ENCODE measurements at regions not wholly inside any gene's neighbourhood (a gene's known extent, or its start where the extent isn't known, plus 50 kb on each side); places are given as distances from the start of the nearest gene placed in this dataset.
A peak's percentile ranks its signal among the peaks of the same experiment; 100 is the strongest.

- TF ChIP-seq ZNF121 (CRISPR knock-in tag; IDR thresholded peaks at IDR 0.05) (no peak), FOXK1 (CRISPR knock-in tag; IDR thresholded peaks at IDR 0.05) (no peak)
Measured at GRCh38 chr13:97640268-97640667, 206.3 kb downstream of the RAP2A start (continued).

GRCh38 chr13:97648171-97648880 is 214.4 kb downstream of the RAP2A start:
- DNase-seq (ENCODE audit: low spot score) (no peak), ATAC-seq (no peak)
- no peaks in the 10 kb centered on the region; the same call in 1 of the 2 replicates for H3K27me3 Mint-ChIP-seq (ENCODE audit: low read depth)
- ChIA-PET CTCF (no interaction called here), POLR2A (no interaction called here)
- H3K27ac Mint-ChIP-seq, result peak overlapping the region; percentile 75; the same call in 1 of the 2 replicates
- no peaks in the 10 kb centered on the region for H3K36me3 Mint-ChIP-seq
- no peak overlapping the region for H3K4me3 Mint-ChIP-seq
- peaks cover 14% of the 10 kb centered on the region for H3K9me3 Mint-ChIP-seq
- H3K4me1 Mint-ChIP-seq, result peaks cover 30% of the 10 kb centered on the region
- TF ChIP-seq ZBTB21 (CRISPR knock-in tag; IDR thresholded peaks at IDR 0.05; ENCODE audit: borderline replicate concordance) (no peak), PREB (CRISPR knock-in tag; IDR thresholded peaks at IDR 0.05; ENCODE audit: borderline replicate concordance) (no peak), MXD4 (CRISPR knock-in tag; IDR thresholded peaks at IDR 0.05; ENCODE audit: borderline replicate concordance) (no peak), ZNF281 (CRISPR knock-in tag; IDR thresholded peaks at IDR 0.05) (no peak), NFATC4 (CRISPR knock-in tag; IDR thresholded peaks at IDR 0.05) (no peak), CBFB (CRISPR knock-in tag; IDR thresholded peaks at IDR 0.05; ENCODE audit: low read depth) (no peak), GTF2I (CRISPR knock-in tag; conservative IDR thresholded peaks at IDR 0.05) (no peak), SMAD3 (CRISPR knock-in tag; IDR thresholded peaks at IDR 0.05; ENCODE audit: borderline replicate concordance) (no peak), ZNF219 (CRISPR knock-in tag; IDR thresholded peaks at IDR 0.05; ENCODE audit: borderline replicate concordance) (no peak), TEAD1 (CRISPR knock-in tag; IDR thresholded peaks at IDR 0.05) (no peak), ZNF423 (CRISPR knock-in tag; IDR thresholded peaks at IDR 0.05) (no peak), KAT7 (CRISPR knock-in tag; IDR thresholded peaks at IDR 0.05; ENCODE audit: borderline replicate concordance) (no peak), JUN (CRISPR knock-in tag; IDR thresholded peaks at IDR 0.05) (no peak), CREB1 (CRISPR knock-in tag; IDR thresholded peaks at IDR 0.05) (no peak), CTCF (IDR thresholded peaks at IDR 0.05) (no peak), PRDM15 (CRISPR knock-in tag; IDR thresholded peaks at IDR 0.05) (no peak)
- TF ChIP-seq, protein P1, sequence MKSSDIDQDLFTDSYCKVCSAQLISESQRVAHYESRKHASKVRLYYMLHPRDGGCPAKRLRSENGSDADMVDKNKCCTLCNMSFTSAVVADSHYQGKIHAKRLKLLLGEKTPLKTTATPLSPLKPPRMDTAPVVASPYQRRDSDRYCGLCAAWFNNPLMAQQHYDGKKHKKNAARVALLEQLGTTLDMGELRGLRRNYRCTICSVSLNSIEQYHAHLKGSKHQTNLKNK (CRISPR knock-in tag; IDR thresholded peaks at IDR 0.05), result no peak
- TF ChIP-seq, protein P2, sequence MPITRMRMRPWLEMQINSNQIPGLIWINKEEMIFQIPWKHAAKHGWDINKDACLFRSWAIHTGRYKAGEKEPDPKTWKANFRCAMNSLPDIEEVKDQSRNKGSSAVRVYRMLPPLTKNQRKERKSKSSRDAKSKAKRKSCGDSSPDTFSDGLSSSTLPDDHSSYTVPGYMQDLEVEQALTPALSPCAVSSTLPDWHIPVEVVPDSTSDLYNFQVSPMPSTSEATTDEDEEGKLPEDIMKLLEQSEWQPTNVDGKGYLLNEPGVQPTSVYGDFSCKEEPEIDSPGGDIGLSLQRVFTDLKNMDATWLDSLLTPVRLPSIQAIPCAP (CRISPR knock-in tag; IDR thresholded peaks at IDR 0.05), result no peak
- TF ChIP-seq, protein P3, sequence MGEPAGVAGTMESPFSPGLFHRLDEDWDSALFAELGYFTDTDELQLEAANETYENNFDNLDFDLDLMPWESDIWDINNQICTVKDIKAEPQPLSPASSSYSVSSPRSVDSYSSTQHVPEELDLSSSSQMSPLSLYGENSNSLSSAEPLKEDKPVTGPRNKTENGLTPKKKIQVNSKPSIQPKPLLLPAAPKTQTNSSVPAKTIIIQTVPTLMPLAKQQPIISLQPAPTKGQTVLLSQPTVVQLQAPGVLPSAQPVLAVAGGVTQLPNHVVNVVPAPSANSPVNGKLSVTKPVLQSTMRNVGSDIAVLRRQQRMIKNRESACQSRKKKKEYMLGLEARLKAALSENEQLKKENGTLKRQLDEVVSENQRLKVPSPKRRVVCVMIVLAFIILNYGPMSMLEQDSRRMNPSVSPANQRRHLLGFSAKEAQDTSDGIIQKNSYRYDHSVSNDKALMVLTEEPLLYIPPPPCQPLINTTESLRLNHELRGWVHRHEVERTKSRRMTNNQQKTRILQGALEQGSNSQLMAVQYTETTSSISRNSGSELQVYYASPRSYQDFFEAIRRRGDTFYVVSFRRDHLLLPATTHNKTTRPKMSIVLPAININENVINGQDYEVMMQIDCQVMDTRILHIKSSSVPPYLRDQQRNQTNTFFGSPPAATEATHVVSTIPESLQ (CRISPR knock-in tag; IDR thresholded peaks at IDR 0.05), result no peak
